Cardiac fibroblast (primary cell): ENCODE measurements at regions not wholly inside any gene's neighbourhood (a gene's known extent, or its start where the extent isn't known, plus 50 kb on each side); places are given as distances from the start of the nearest gene placed in this dataset.

ENCODE experiments used
- DNase-seq, 2 donors: peaks; one replicate each; pipeline versions ENCODE4 v3.0.0 to v3.0.0-alpha.2; 2010; ENCODE audit warnings: low read depth in 2 of 2
- H3K4me3 ChIP-seq, 2 donors: replicated peaks in 1 of 2; 1 replicate in 1 of 2; 2 replicates in 1 of 2; pipeline ENCODE4 v1.5.1; 2011; ENCODE audit warnings: low read depth in 2 of 2, low read length in 2 of 2, mild to moderate bottlenecking in 2 of 2, moderate library complexity in 1 of 2
- TF ChIP-seq, protein P1 (sequence below): IDR thresholded peaks from one replicate; pipeline ENCODE4 v1.5.1; 2011; ENCODE audit warnings: low read depth, mild to moderate bottlenecking, low read length, inconsistent platforms

GRCh38 chr2:220871909-220872308, 700.2 kb downstream of the EPHA4 start:
- H3K4me3 ChIP-seq, result no peak overlapping the region
- no peak for DNase-seq
- TF ChIP-seq, protein P1, sequence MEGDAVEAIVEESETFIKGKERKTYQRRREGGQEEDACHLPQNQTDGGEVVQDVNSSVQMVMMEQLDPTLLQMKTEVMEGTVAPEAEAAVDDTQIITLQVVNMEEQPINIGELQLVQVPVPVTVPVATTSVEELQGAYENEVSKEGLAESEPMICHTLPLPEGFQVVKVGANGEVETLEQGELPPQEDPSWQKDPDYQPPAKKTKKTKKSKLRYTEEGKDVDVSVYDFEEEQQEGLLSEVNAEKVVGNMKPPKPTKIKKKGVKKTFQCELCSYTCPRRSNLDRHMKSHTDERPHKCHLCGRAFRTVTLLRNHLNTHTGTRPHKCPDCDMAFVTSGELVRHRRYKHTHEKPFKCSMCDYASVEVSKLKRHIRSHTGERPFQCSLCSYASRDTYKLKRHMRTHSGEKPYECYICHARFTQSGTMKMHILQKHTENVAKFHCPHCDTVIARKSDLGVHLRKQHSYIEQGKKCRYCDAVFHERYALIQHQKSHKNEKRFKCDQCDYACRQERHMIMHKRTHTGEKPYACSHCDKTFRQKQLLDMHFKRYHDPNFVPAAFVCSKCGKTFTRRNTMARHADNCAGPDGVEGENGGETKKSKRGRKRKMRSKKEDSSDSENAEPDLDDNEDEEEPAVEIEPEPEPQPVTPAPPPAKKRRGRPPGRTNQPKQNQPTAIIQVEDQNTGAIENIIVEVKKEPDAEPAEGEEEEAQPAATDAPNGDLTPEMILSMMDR, result no peak

- no peak overlapping the region for H3K4me3 ChIP-seq
- TF ChIP-seq, protein P1, result no peak
- DNase-seq, result no peak
These were observed 695.9 kb downstream of the EPHA4 start for GRCh38 chr2:220876080-220876824.

DNA sequence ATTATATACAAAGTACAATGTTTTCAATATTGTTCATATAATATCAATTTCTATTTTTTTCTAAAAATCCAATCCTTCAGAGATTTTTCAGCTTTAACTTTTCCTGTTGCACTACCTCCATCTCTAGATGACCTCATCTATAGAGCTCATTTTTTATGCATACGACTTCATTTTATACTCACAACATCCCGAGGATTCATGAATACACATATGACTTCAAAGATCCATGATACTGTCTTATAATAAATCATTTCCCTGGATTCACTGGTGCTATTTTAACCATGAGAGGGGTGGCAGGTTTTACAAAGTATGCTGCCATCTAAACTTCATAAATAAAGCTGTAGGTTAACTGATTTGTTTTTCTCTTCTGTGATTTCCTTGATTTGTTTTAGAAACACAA, 694.6 kb downstream of the EPHA4 start:
- no peak for DNase-seq
- H3K4me3 ChIP-seq, result no peak overlapping the region
- TF ChIP-seq, protein P1, result no peak

DNA sequence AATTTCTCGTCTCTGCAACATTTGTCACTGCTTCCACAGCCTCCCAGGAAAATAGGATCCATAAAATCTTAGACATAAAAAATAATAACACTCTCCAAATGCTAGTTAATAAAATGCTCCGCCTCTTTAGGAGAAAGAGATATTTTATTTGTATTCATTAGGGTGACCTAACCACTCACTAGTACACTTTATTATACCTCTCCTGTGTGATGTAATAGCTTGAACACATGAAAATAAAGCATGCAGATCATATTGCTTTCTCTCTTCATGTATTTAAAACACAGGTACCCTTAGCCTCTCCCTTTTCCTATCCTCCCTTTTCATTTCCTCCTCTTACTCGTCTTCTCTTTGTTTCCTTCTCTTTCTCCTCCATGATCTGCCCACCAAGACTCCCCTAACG, 694.2 kb downstream of the EPHA4 start:
- no peak overlapping the region for H3K4me3 ChIP-seq
- no peak for DNase-seq
- TF ChIP-seq, protein P1, result no peak

DNA sequence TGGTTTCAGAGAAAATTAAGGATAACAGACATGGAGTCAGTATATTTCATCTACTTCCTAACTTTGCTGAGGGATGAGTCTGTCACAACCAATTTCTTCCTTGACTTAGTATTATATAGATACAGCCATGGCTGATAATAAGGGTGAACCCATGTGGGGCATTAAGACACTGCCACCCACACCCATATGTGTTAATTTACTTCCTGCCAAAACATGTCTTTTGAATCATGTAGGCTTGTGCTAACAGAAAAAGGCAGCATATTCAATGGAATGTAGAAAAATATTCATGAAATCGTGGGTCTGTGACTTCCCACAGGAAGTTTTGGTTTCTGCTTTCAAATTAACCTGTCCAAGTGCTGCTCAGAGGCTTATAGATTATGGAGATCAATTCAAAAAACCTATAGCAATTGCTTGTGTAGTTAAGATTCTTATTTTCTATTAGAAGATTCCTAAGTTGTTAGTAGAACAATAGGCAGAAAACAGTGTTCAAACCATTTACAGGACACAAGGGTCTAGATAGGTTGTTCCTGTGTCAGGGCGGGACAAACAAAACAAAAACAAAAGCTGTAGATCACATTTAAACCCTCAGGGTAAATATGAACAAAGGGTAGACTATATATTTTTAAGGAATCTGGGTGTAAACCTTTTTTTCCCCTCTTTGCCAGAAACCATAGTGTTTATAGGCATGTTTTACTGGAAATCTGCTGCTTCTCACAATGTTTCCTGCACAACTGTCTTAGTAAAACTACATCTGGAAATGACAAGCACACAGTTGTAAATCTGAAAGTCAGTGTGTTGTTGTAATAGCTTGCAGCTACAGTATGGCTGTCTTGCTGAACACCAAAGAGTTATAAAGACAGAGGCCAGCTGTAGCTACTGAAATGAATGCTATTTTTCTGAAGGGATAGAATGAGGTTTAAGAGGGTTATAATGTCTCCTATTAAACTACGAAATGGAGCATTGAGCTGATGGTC, 691.2 kb downstream of the EPHA4 start:
- TF ChIP-seq, protein P1, result no peak
- DNase-seq, result no peak
- no peak overlapping the region for H3K4me3 ChIP-seq

DNA sequence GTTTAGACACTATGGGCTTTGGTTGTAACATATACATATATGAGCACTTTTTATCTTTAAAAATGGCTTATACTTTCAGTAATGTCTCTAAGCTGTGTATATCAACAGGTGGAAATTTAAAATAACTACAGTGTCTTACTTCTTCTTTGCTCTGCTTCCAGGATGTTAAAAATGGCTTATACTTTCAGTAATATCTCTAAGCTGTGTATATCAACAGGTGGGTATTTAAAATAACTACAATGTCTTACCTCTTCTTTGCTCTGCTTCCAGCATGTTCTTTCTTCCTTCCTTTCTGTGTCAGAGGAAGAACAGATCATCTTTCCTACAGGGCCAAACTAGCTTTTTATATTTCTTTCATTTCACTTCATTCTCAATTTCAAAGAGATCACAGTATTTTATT, 689.6 kb downstream of the EPHA4 start:
- TF ChIP-seq, protein P1, result no peak
- no peak for DNase-seq
- no peak overlapping the region for H3K4me3 ChIP-seq
